Panc1 (cell line): ENCODE measurements at regions not wholly inside any gene's neighbourhood (a gene's known extent, or its start where the extent isn't known, plus 50 kb on each side); places are given as distances from the start of the nearest gene placed in this dataset.
"Not testable (repeated sequence)": the region's sequence is repeated elsewhere in the genome, so short reads cannot be mapped to it uniquely, and the experiment has no call there.

Source experiments
- ATAC-seq: fragments of 200-7000 bp; cut with Tn5 transposase; 2 replicates; pipeline ENCODE4 v1.9.1; 2020; ENCODE audit warnings: mild to moderate bottlenecking, moderate library complexity
- BruUV-seq: library from RNA; stranded (reverse); fragments of 400-500 nt; replicated peaks from 2 replicates; lab custom pipeline; 2021; lab: Mats Ljungman, UMichigan
- CTCF ChIA-PET: fragments of 300-600 bp; sonication (Branson Sonifier 250); formaldehyde crosslinking; loops from one replicate; lab custom pipeline; 2022; ENCODE audit warnings: antibody characterized with exemption; lab: Charles Lee
- POLR2A ChIA-PET: fragments of 300-600 bp; sonication (Branson Sonifier 250); formaldehyde crosslinking; loops from one replicate; lab custom pipeline; 2022; ENCODE audit warnings: antibody characterized with exemption; lab: Charles Lee
- DNase-seq: peaks from one replicate; pipeline ENCODE4 v3.0.0-alpha.2; 2010; ENCODE audit warnings: low read depth, low spot score
- H3K27ac ChIP-seq: 2 replicates; pipeline ENCODE4 v1.5.1; 2011; ENCODE audit warnings: mild to moderate bottlenecking, low read length, inconsistent platforms
- H3K27me3 ChIP-seq: fragments of 200-500 bp; sonication (Bioruptor generic); 2 replicates; pipeline ENCODE4 v1.6.0; 2014; ENCODE audit warnings: low read length, inconsistent platforms; ENCODE audit not compliant: control insufficient read depth, insufficient read depth
- H3K36me3 ChIP-seq: fragments of 200-500 bp; sonication (Bioruptor generic); 2 replicates; pipeline ENCODE4 v1.5.1; 2014; ENCODE audit warnings: inconsistent platforms, mild to moderate bottlenecking, low read length, moderate library complexity; ENCODE audit not compliant: control insufficient read depth, insufficient read depth
- H3K4me1 ChIP-seq: 2 replicates; pipeline ENCODE4 v1.5.1; 2011; ENCODE audit warnings: inconsistent platforms, mild to moderate bottlenecking, low read length, moderate library complexity; ENCODE audit not compliant: control insufficient read depth, insufficient read depth
- H3K4me3 ChIP-seq, 2 experiments: 2 replicates each; pipeline ENCODE4 v1.5.1; 2011 to 2012; ENCODE audit warnings: low read depth in 2 of 2, low read length in 2 of 2, mild to moderate bottlenecking in 2 of 2, inconsistent platforms in 1 of 2, moderate library complexity in 1 of 2
- H3K9me3 ChIP-seq: fragments of 200-500 bp; sonication (Bioruptor generic); 2 replicates; pipeline ENCODE4 v1.5.1; 2014; ENCODE audit warnings: low read depth, mild to moderate bottlenecking, inconsistent platforms, low read length, moderate library complexity; ENCODE audit not compliant: control insufficient read depth, insufficient read depth
- CTCF ChIP-seq: fragments of 450-650 bp; IDR thresholded peaks from 2 replicates; pipeline ENCODE4 v1.5.1; 2017; ENCODE audit warnings: mild to moderate bottlenecking
- POLR2AphosphoS5 ChIP-seq: IDR thresholded peaks from 2 replicates; pipeline ENCODE4 v1.6.1; 2012; ENCODE audit warnings: mild to moderate bottlenecking, low read depth, low read length, moderate library complexity
- REST ChIP-seq, 2 experiments: IDR thresholded peaks; 2 replicates each; pipeline ENCODE4 v1.6.1; 2011 to 2012; ENCODE audit warnings: low read depth in 2 of 2, control low read depth in 1 of 2, low read length in 1 of 2, mild to moderate bottlenecking in 1 of 2, moderate library complexity in 1 of 2; ENCODE audit not compliant: insufficient read depth in 1 of 2
- SIN3A ChIP-seq: IDR thresholded peaks from 2 replicates; pipeline ENCODE4 v1.6.1; 2012; ENCODE audit warnings: low read depth, mild to moderate bottlenecking, low read length, moderate library complexity, borderline replicate concordance; ENCODE audit not compliant: insufficient read depth
- TCF7L2 ChIP-seq: IDR thresholded peaks from 2 replicates; pipeline ENCODE4 v1.6.1; 2011; ENCODE audit warnings: mild to moderate bottlenecking, low read depth, low read length, inconsistent platforms
- in situ Hi-C: cut with HindIII; loops from 2 replicates; pipeline ENCODE4 v1.10.0; 2016; ENCODE audit warnings: low sequenced_read_pairs, low pct_unique_long_range_greater_than_20kb
- intact Hi-C: fragments of 100-400 bp; cut with micrococcal nuclease; formaldehyde crosslinking; loops from one replicate; pipeline ENCODE4 v1.10.0; 2022; ENCODE audit not compliant: unreplicated experiment

GRCh38 chr2:203623661-203624060 lies 82.8 kb upstream of the CD28 start:
- no peaks in the 10 kb centered on the region for H3K9me3 ChIP-seq
- intact Hi-C loops (no loop called here), in situ Hi-C loops (no loop called here)
- peaks cover 3% of the 10 kb centered on the region; the same call in 1 of the 2 replicates for H3K4me1 ChIP-seq
- no peak overlapping the region for H3K4me3 ChIP-seq
- BruUV-seq, result no TSS peak
- no peak for TF ChIP-seq REST (IDR thresholded peaks at IDR 0.05; ENCODE audit: insufficient read depth in 1 of 2, low read depth in 2 of 2, low read length in 1 of 2)
- no peak for TF ChIP-seq POLR2AphosphoS5
- TF ChIP-seq TCF7L2, result no peak
- no peak for TF ChIP-seq CTCF
- no peak for TF ChIP-seq SIN3A
- no peaks in the 10 kb centered on the region for H3K27me3 ChIP-seq
- DNase-seq (no peak), ATAC-seq (peak; percentile 45; the same call in 1 of the 2 replicates)
- ChIA-PET CTCF (interaction anchor here (0.7 kb wide), 1 partner anchor 515 kb away, joined by 4 read pairs; no protein-coding TSS in a partner anchor), POLR2A (no interaction called here)
- H3K36me3 ChIP-seq, result no peaks in the 10 kb centered on the region
- H3K27ac ChIP-seq, result no peak overlapping the region

- intact Hi-C loops, result no loop called here
- ATAC-seq (no peak), DNase-seq (no peak)
- H3K27ac ChIP-seq, result no peak overlapping the region
- no TSS peak for BruUV-seq
- H3K4me1 ChIP-seq, result peaks cover 3% of the 10 kb centered on the region; the same call in 1 of the 2 replicates
- POLR2A ChIA-PET, result no interaction called here
- H3K27me3 ChIP-seq, result no peaks in the 10 kb centered on the region
- H3K4me3 ChIP-seq, result no peak overlapping the region
- H3K36me3 ChIP-seq, result no peaks in the 10 kb centered on the region
- no peaks in the 10 kb centered on the region for H3K9me3 ChIP-seq
- CTCF ChIA-PET, result no interaction called here
- in situ Hi-C loops, result no loop called here
- TF ChIP-seq CTCF, result no peak
- no peak for TF ChIP-seq POLR2AphosphoS5
- TF ChIP-seq SIN3A, result no peak
- no peak for TF ChIP-seq REST (IDR thresholded peaks at IDR 0.05; ENCODE audit: insufficient read depth in 1 of 2, low read depth in 2 of 2, low read length in 1 of 2)
- TF ChIP-seq TCF7L2, result no peak
Measured at GRCh38 chr2:203625701-203626100, 80.7 kb upstream of the CD28 start.

GRCh38 chr2:203626247-203626646 lies 80.2 kb upstream of the CD28 start:
- H3K36me3 ChIP-seq, DNase-seq, H3K27me3 ChIP-seq, in situ Hi-C loops, CTCF ChIA-PET, H3K4me3 ChIP-seq, H3K9me3 ChIP-seq, H3K4me1 ChIP-seq, intact Hi-C loops, POLR2A ChIA-PET, H3K27ac ChIP-seq, ATAC-seq, BruUV-seq: not testable (repeated sequence)
